AG04450 (cell line): ENCODE measurements at regions not wholly inside any gene's neighbourhood (a gene's known extent, or its start where the extent isn't known, plus 50 kb on each side); places are given as distances from the start of the nearest gene placed in this dataset.

Experiments used
- CTCF ChIA-PET: fragments of 300-600, 350-600 bp; formaldehyde crosslinking; extraction: SDS; loops from one replicate; lab custom pipeline; 2022; ENCODE audit warnings: antibody characterized with exemption, inconsistent platforms; lab: Charles Lee
- POLR2A ChIA-PET: fragments of 350-600 bp; formaldehyde crosslinking; extraction: SDS; loops from one replicate; lab custom pipeline; 2021; ENCODE audit warnings: antibody characterized with exemption, inconsistent platforms; lab: Yijun Ruan, JAX
- DNase-seq: peaks from one replicate; pipeline ENCODE4 v3.0.0-alpha.2; 2011; ENCODE audit warnings: low read depth, low spot score
- H3K27ac ChIP-seq: one replicate; pipeline ENCODE4 v1.5.1; 2012; ENCODE audit warnings: low read depth, low read length, control low read depth
- H3K27me3 ChIP-seq: one replicate; pipeline ENCODE4 v1.6.0; 2012; ENCODE audit warnings: low read length; ENCODE audit not compliant: control insufficient read depth, insufficient read depth
- H3K4me3 ChIP-seq: 2 replicates; pipeline ENCODE4 v1.5.1; 2011; ENCODE audit warnings: mild to moderate bottlenecking, low read depth, low read length, control low read depth
- H3K9me3 ChIP-seq: 2 replicates; pipeline ENCODE4 v1.5.1; 2012; ENCODE audit warnings: low read length; ENCODE audit not compliant: control insufficient read depth, insufficient read depth
- TF ChIP-seq, protein P1 (sequence below): IDR thresholded peaks from 2 replicates; pipeline ENCODE4 v1.5.1; 2011; ENCODE audit warnings: low read depth, low read length, control low read depth, inconsistent platforms

DNA sequence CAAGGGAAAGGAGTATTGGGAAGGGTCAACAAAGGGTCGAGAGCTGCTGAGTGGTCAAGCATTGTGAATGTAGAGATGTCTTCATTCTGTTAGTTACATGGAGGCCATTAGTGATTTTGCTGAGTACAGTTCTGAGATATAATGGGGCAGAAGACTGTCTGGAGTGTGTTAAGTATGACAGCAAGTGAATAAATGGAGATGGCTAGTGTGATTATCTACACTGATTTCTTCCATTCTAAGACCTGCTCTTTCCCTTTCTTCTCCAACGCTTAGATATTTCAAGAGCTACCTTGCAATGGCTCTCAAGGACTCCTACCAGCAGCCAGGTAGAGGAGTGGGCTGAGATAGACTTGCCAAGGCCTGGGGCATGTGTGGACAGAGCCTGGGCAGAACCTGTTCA is 216.5 kb downstream of the MFSD1 start:
- Histone ChIP-seq H3K9me3 (peaks cover 6% of the 10 kb centered on the region), H3K27me3 (no peaks in the 10 kb centered on the region), H3K27ac (no peak overlapping the region), H3K4me3 (no peak overlapping the region)
- DNase-seq, result no peak
- ChIA-PET POLR2A (no interaction called here), CTCF (no interaction called here)
- TF ChIP-seq, protein P1, sequence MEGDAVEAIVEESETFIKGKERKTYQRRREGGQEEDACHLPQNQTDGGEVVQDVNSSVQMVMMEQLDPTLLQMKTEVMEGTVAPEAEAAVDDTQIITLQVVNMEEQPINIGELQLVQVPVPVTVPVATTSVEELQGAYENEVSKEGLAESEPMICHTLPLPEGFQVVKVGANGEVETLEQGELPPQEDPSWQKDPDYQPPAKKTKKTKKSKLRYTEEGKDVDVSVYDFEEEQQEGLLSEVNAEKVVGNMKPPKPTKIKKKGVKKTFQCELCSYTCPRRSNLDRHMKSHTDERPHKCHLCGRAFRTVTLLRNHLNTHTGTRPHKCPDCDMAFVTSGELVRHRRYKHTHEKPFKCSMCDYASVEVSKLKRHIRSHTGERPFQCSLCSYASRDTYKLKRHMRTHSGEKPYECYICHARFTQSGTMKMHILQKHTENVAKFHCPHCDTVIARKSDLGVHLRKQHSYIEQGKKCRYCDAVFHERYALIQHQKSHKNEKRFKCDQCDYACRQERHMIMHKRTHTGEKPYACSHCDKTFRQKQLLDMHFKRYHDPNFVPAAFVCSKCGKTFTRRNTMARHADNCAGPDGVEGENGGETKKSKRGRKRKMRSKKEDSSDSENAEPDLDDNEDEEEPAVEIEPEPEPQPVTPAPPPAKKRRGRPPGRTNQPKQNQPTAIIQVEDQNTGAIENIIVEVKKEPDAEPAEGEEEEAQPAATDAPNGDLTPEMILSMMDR, result no peak

DNA sequence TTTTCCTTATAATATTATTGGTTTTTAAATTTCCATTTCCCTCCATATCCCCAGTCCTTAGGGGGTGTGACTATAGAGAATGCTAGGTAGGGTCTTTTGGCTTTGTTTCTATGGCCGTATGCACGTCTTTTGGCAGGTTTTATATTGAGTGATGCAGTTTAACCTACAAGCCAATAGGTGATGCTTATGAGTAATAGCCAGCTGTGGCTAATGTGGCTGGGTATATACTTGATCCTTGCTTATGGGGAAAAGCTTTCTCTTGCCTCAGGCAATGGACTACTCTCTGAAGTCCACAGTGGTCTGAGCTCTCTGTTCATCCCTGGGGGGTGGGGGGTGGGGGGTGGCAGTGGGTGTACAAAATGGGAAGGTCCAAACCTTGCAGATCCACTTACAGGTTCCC is 223.9 kb downstream of the MFSD1 start:
- Histone ChIP-seq H3K4me3 (no peak overlapping the region), H3K27ac (no peak overlapping the region), H3K9me3 (peaks cover 8% of the 10 kb centered on the region; the same call in 1 of the 2 replicates), H3K27me3 (no peaks in the 10 kb centered on the region)
- ChIA-PET POLR2A (no interaction called here), CTCF (interaction anchor here (0.7 kb wide), 1 partner anchor 21 kb away, joined by 3 read pairs; no protein-coding TSS in a partner anchor)
- DNase-seq, result no peak
- TF ChIP-seq, protein P1, result no peak

DNA sequence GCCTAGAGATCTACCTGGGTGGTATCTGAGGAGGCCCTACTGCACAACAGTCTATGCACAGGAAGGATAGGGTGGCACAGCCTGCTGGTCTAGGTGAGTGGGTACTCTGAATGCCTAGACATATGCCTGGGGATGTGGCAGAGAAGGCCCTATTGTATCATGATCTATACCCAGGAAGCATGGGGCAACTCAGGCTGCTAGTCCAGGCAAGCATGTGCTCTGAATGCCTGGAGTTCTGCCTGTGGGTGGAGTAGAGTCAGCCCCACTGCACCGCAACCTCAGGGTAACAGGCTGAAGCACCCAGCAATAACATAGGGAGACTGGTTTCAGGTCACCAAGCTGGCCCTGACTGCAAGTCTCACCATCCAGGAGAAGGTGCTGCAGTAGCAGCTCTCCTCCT is 224.7 kb downstream of the MFSD1 start:
- ChIA-PET CTCF (no interaction called here), POLR2A (no interaction called here)
- peaks cover 8% of the 10 kb centered on the region; the same call in 1 of the 2 replicates for H3K9me3 ChIP-seq
- DNase-seq, result no peak
- H3K4me3 ChIP-seq, result no peak overlapping the region
- no peaks in the 10 kb centered on the region for H3K27me3 ChIP-seq
- H3K27ac ChIP-seq, result no peak overlapping the region
- TF ChIP-seq, protein P1, result no peak

DNA sequence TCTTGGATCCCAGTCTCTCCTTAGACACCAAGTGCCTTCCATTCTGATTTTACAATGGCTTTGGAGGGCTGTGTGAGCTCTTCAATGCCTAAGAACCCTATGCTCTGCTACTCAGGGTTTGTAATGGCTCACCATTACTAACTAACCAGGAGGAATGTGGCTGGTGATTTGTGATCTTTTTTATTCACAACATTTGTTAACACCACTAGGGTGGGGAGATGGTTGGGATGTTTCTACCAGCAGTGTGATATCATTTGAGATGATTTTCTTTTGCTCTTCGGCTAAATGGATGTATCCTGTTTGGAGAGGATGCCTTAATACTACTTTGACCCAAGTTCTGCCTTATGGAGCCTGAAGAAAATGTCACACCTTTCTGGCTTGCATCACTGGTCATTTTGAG is 226.9 kb downstream of the MFSD1 start:
- Histone ChIP-seq H3K4me3 (no peak overlapping the region), H3K9me3 (peaks cover 2% of the 10 kb centered on the region; the same call in 1 of the 2 replicates), H3K27ac (no peak overlapping the region), H3K27me3 (no peaks in the 10 kb centered on the region)
- CTCF ChIA-PET, result no interaction called here
- TF ChIP-seq, protein P1, result no peak
- POLR2A ChIA-PET, result no interaction called here
- DNase-seq, result no peak

DNA sequence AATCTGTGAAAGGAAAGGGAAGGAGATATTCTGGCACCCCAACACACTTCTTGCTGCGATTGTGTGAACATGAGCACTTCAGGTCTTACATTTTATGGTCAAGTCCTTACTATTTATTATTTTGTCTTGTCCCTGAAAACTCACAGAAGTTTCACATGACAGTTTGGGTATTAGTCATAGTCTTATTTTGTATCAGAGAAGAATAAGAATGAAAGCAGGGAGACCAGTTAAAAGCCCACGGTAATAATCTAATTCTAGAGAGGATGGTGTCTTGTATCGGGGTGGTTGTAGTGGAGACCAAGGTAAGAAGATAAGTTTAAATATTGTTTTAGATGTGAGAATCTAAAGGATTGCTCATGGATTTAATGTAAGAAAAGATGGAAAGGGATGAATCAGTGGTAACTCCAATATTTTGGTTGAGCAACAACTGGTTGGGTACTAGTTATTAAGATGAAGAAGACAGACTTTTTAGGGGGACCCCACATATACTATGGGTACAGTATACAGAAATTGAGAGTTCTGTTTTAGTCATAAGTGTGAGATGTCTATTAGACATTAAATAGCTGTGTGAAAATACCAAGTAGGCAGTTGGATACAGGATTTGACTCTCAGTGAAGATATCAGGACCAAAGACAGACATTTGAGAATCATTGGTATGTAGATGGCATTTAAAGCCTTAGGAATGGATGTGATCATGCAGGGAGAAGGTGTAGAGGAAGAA is 227.6 kb downstream of the MFSD1 start:
- H3K9me3 ChIP-seq, result peaks cover 2% of the 10 kb centered on the region; the same call in 1 of the 2 replicates
- CTCF ChIA-PET, result no interaction called here

More for the DNA sequence above, 227.6 kb downstream of the MFSD1 start:
- POLR2A ChIA-PET, result no interaction called here
- Histone ChIP-seq H3K27ac (no peak overlapping the region), H3K27me3 (no peaks in the 10 kb centered on the region), H3K4me3 (no peak overlapping the region)
- no peak for DNase-seq
- TF ChIP-seq, protein P1, result no peak
